ENCODE measurements at regions not wholly inside any gene's neighbourhood (a gene's known extent, or its start where the extent isn't known, plus 50 kb on each side); places are given as distances from the start of the nearest gene placed in this dataset.
A peak's percentile ranks its signal among the peaks of the same experiment; 100 is the strongest.

GRCh38 chr6:155993240-155993639 is 537.6 kb upstream of the NOX3 start:
- no peaks in the 10 kb centered on the region for H3K27me3 ChIP-seq (replicated peaks; ENCODE audit: insufficient read depth)
- no peak for TF ChIP-seq CTCF (IDR thresholded peaks at IDR 0.05)
- DNase-seq (ENCODE audit: low spot score) = no peak
- H3K4me3 ChIP-seq = no peak overlapping the region
- no peaks in the 10 kb centered on the region for H3K9me3 ChIP-seq
- no peak overlapping the region for H3K27ac ChIP-seq
- H3K36me3 ChIP-seq = no peaks in the 10 kb centered on the region
- no peak for ATAC-seq (ENCODE audit: insufficient number of reproducible peaks, low FRiP score, low read depth)
- H3K4me1 ChIP-seq (ENCODE audit: control insufficient read depth in 1 of 2, low read depth in 2 of 2) = no peaks in the 10 kb centered on the region

DNA sequence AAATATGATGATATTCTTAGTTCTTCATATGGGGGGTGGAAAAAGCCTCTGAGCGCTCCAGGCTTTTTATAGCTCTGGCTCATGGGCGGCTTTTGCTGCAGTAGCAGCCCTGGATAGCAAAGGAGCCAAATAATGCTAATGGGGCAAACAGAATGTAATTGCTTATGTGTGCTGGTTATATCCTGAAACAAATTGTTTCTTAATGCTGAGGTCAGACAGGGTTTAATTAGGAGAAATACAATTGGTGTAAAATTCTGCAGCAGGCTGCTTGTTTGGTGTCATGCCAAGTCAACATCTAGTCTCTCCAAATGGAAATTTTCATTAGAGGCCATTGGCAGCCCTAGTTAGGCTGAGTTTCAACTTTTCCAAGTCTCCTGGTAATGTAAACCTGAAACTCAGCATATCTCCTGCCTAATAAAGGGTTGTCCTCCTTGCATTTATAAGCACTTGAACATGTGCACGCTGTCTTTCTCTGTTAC is 530.1 kb upstream of the NOX3 start:
- Histone ChIP-seq H3K4me1 (ENCODE audit: control insufficient read depth in 1 of 2, low read depth in 2 of 2) (peaks cover 12 to 23% of the 10 kb centered on the region in 2 donors), H3K27ac (peak overlapping the region in 1 of 2 donors; percentile 27), H3K27me3 (replicated peaks; ENCODE audit: insufficient read depth) (no peaks in the 10 kb centered on the region), H3K4me3 (peak overlapping the region; percentile 25), H3K36me3 (no peaks in the 10 kb centered on the region), H3K9me3 (no peaks in the 10 kb centered on the region)
- ATAC-seq (ENCODE audit: insufficient number of reproducible peaks, low FRiP score, low read depth) = no peak
- DNase-seq (ENCODE audit: low spot score) = no peak
- no peak for TF ChIP-seq CTCF (IDR thresholded peaks at IDR 0.05)

- DNase-seq (ENCODE audit: low spot score) (no peak), ATAC-seq (ENCODE audit: insufficient number of reproducible peaks, low FRiP score, low read depth) (no peak)
- Histone ChIP-seq H3K4me3 (no peak overlapping the region), H3K9me3 (no peaks in the 10 kb centered on the region), H3K36me3 (no peaks in the 10 kb centered on the region), H3K27me3 (replicated peaks; ENCODE audit: insufficient read depth) (no peaks in the 10 kb centered on the region), H3K27ac (no peak overlapping the region), H3K4me1 (ENCODE audit: control insufficient read depth in 1 of 2, low read depth in 2 of 2) (peaks cover 16 to 32% of the 10 kb centered on the region in 2 donors)
- no peak for TF ChIP-seq CTCF (IDR thresholded peaks at IDR 0.05)
Observed at GRCh38 chr6:155980768-155981079, 525.1 kb upstream of the NOX3 start.

GRCh38 chr6:155980014-155980767 is 524.6 kb upstream of the NOX3 start:
- peaks cover 15 to 28% of the 10 kb centered on the region in 2 donors for H3K4me1 ChIP-seq (ENCODE audit: control insufficient read depth in 1 of 2, low read depth in 2 of 2)
- no peaks in the 10 kb centered on the region for H3K27me3 ChIP-seq (replicated peaks; ENCODE audit: insufficient read depth)
- no peak for TF ChIP-seq CTCF (IDR thresholded peaks at IDR 0.05)
- peak overlapping the region in 1 of 2 donors; percentile 31 for H3K27ac ChIP-seq
- no peaks in the 10 kb centered on the region for H3K36me3 ChIP-seq
- ATAC-seq (ENCODE audit: insufficient number of reproducible peaks, low FRiP score, low read depth) (no peak), DNase-seq (ENCODE audit: low spot score) (no peak)
- H3K9me3 ChIP-seq = no peaks in the 10 kb centered on the region
- H3K4me3 ChIP-seq = no peak overlapping the region

GRCh38 chr6:155975506-155975905 is 519.9 kb upstream of the NOX3 start:
- no peaks in the 10 kb centered on the region for H3K9me3 ChIP-seq

More at GRCh38 chr6:155975506-155975905, 519.9 kb upstream of the NOX3 start:
- no peak for DNase-seq (ENCODE audit: low spot score)
- no peaks in the 10 kb centered on the region for H3K36me3 ChIP-seq
- no peak overlapping the region for H3K27ac ChIP-seq
- H3K27me3 ChIP-seq (replicated peaks; ENCODE audit: insufficient read depth) = no peaks in the 10 kb centered on the region
- no peak overlapping the region for H3K4me3 ChIP-seq
- H3K4me1 ChIP-seq (ENCODE audit: control insufficient read depth in 1 of 2, low read depth in 2 of 2) = peaks cover 9 to 13% of the 10 kb centered on the region in 2 donors
- TF ChIP-seq CTCF (IDR thresholded peaks at IDR 0.05) = no peak
- no peak for ATAC-seq (ENCODE audit: insufficient number of reproducible peaks, low FRiP score, low read depth)

Data from thoracic aorta (tissue), 2 donors.